Left hindlimb (tissue), 1 donor: ENCODE measurements at regions not wholly inside any gene's neighbourhood (a gene's known extent, or its start where the extent isn't known, plus 50 kb on each side); places are given as distances from the start of the nearest gene placed in this dataset.

Experiments used
- DNase-seq: peaks from one replicate; pipeline ENCODE4 v3.0.0-alpha.2; 2018

DNA sequence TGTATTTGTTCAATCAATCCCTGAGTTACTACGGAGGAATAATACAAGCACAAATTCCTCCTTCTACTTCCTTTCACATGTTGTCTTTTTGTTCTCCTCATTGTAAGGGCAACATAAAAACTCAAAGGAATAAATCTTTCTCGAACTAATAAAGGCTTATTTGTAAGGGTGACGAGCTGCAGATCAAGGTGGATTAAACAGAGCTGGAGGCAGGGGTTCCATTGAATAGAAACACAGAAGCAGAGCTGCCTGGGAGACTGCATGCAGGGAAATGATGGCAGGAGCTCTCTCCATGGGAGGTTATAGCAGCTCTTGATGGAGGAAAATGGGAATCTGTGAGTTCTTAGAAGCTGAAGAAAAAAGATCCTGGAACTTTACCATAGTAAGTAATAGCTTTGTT is 160.2 kb downstream of the CYYR1 start:
- no peak for DNase-seq

DNA sequence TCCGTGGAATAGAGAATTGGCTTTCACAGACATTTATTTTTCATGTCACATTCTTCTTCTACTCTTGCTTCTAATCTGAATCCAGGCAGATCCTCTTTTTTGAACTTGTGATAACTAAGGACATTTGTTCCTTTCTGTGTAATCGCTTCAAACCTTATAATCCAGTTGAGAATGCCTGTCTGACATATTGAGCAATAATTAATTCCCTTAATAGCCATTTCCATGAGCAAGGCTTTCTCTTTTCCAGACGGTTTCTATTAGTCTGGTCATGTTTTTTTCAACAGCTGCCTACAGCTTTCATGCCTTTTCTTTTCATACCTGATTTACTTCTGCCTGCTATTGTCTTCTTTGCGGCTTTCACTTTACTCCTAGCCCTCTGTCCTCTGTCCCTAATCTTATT is 163.4 kb downstream of the CYYR1 start:
- DNase-seq = no peak

DNA sequence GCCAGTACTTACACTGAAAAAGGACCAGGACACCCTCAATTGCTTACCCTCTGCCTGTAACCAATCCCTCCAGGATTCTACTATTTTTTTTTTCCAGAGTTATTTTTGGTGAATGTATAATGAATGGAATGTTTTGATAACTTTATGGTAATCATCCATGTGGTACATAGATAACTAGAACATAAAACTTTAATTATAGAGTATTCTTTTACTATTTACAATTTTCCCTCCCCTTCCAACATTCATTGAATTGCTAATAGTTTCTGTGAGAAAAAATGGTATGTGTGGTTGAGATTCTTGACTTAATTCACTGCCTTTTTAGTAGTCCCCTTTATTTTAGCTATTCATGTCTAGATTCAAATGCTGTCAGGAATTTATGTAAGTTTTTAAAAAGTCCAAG is 164.6 kb downstream of the CYYR1 start:
- no peak for DNase-seq

DNA sequence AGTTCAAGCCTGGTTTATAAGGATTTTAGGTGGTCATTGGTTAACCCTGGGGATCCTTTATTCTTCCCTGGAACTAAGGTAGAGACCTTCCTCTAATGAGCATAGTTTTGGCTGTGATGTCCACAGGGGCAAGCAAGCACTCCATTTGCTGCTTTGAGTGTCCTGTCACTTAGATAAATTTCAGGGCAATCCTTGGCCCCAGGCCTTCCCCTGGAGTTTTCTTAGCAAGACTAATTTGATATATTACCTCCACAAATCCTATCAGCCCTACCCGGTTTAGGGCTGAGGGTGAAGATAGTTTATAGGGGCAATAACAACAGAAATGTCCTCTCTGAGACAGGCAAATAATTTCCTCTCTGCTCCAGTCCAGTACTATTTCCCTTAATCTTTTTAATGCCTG is 166.6 kb downstream of the CYYR1 start:
- no peak for DNase-seq

DNA sequence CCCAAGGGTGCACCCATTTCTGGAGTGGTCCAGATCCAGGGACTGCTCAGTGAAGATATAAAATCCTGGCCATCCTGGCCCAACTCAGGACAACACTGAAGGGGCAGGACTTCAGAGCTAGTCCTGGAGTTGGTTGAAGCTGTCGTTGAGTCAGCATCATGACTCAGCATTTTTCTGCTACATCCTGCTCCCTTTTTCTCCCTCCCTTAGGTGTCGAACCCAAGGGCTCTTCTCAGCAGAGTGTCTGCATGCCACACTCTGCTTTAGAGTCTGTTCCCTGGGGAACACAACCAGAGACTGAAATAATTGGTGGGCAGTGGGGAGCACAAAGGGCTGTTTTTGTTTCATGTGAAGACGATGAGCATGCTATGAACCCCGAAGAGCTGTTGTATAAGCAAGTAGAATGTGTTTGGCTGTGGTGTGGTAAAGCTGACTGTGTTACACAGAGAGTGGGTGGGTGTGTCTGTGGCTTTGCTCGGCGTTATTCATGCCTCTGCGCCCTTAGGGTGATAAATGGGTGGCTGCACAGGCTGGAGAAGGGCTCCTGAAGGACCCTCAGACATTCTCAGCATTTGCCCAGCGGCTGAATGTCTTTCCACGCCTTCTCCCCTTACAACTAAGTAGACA is 167.2 kb downstream of the CYYR1 start:
- DNase-seq = no peak

DNA sequence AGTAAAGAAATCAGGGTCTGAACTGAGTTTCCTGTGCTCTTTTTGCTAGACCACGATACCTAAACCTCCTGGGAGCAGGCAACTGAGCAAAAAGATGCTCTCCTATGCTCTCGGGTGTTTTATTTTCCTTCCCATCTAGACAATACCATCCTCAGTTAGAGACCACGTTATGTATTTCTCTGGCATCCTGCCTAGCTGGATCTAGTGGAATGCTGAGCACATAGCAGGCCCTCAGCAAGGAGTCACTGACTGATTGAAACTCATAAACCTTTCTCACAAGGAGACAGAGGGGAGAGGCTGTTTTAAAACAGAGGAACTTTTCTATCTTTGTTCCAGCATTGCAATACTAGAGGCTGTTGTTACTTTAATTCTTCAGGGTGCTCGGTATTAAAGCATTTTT is 168.0 kb downstream of the CYYR1 start:
- no peak for DNase-seq

DNA sequence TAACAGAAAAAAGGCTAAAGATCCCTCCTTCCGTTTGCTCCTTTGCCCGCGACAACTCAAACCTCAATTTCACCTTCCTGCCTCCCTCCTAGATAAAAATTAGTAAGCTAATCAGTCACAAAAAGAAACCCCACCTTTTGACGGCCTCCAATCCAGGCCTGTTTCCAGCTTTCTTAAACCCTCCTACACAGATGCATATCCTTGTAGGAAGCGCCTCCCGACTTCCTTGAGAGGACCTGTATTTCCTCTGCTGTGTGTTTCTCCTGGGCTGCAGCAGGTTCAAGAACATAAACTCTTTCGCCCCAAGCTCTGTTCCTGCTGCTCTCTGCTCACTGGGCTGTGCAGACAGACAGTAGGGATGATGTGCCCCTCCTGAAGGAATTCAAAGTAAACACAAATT is 168.8 kb downstream of the CYYR1 start:
- DNase-seq = no peak

DNA sequence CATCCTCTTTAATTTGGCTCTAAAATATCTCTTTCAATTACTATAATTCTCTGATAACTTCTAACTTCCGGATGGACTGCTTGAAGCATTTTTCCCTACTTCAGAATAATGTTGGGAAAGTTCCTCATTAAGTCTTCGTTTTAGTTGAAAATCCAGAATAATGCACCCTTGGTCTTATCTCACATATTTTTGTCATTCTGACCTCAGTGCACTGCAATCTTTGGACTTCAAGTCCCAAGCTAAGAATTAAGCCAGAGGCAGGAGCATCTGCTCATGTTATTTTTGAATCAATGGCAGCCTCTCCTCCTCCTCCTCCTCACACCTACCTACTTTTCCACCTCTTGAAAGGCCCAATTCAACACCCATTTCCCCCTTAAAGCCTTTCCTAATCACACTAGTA is 169.8 kb downstream of the CYYR1 start:
- no peak for DNase-seq

DNA sequence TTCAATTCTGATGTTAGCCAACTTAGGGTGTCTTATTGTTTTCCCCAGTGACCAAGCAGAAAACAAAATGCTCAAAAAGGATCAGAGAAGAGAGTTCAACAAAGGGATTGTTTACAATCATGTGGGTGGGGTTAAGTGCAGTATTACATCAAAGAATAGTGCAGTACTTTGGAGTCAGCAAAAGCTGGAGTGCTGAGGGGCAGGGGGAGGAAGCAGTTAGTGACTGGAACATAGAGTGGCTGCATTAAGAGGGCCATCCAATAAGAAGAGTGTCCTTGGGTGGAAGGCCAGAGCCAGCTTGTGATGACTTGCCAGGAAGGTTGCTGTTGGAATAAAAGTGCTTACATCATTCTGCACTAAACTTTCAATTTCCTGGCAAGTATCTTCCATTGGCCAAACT is 175.5 kb downstream of the CYYR1 start:
- no peak for DNase-seq

DNA sequence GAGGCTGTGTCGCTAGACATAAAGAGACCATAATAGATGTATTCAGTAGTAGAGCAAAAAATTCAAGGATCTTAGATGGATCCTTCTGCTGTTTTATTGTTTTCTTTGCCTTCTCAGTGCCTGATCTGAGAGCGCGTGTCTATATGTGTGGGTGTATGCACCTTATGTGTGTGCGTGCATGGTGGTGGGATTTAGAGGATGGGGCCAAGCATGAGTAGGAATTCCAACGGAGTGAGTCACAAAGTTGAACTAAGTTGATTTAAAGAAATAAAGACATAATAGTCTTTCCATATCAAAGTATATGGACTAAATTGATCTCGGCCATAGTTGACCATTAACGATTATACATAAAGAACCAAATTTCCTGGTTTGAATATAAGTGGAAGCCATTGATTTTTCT is 178.7 kb downstream of the CYYR1 start:
- DNase-seq = no peak

DNA sequence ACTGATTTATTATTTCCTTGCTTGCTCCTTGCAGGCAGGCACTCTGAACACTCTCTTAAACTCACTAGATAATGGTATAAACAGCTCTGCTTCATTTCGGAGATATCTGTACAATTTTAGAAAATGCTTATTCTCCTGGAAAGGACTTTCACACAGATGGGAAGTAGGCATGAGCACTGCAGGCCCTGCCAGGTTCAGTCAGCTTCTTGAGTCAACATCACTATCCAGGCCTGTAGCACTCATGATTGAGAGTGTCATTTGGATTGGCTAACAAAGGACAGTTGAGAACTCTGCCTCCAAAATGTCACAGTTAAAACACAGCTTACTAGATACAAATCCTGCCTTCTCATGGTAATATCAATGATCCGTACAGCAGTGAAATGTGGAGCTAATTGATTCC is 181.9 kb downstream of the CYYR1 start:
- DNase-seq = no peak

DNA sequence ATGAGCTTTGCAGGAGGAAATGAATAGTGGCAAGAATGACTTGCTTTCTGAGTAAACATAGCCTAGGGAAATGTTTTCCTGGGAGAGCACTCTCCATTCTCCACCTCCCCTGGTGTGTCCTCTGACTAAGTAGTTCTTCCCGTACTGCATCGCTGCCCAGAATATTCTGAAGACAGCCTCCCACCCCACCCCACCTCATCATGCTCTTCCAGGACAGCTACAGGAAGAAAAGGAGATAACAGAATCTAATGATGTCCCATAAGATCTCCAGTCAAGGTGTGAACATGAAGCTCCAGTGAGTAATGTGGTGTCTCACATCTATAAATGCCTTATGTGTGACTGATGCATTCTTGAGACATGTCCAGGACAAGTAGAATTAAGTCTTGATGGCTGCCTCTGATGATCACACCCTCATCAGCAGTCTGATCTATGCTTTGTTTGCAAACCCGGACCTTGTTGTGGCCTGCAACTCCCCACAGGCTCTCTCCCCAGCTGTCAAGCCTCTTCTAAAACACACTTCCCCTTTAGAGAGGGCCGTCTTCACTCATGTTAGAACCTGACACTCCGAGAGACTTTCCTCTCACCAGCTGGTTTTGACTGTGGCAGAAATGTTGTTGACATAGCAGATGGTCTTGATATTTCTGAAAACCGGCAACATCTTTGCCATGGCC is 183.0 kb downstream of the CYYR1 start:
- no peak for DNase-seq

DNA sequence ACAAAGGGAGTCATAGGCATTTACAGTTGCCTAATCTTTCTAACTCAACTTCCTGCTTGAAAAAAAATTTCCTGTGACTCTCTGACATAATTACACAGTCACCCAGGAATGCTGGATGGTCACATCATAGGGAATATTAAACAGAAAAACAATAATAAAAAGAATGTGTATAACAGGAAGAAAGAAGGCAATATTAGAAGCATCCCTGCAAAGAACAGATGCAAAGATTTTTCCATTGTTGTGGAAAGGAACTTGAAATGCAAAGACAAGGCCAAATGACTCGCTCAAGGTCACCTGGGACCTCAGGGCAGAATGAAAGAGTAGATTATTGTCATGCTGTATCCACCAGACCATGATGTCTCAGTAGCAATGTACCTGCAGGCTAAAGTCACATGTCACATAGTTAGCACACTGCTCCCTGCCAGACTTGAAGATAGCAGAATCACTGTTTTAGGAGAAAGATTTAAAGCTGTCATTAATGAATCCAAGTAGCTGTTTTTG is 184.3 kb downstream of the CYYR1 start:
- DNase-seq = no peak

DNA sequence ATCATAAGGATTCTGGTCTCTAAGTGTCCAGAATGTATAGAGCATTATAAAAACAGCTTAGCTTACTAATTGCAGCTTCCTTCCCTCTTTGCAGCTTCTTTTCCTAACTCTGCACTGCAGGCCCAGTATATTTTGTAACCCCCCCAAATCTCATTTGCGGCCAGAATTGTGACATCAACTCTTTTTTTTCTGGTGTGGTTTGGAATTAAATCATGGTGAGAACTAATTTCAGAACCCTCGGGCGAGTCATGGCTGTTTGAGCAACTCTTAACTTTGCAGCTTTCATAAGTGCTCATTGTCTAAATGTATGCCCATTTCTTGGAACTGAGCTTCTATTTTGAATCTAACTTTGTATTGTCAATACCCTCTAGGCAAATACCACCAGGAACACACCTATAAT is 187.4 kb downstream of the CYYR1 start:
- no peak for DNase-seq

DNA sequence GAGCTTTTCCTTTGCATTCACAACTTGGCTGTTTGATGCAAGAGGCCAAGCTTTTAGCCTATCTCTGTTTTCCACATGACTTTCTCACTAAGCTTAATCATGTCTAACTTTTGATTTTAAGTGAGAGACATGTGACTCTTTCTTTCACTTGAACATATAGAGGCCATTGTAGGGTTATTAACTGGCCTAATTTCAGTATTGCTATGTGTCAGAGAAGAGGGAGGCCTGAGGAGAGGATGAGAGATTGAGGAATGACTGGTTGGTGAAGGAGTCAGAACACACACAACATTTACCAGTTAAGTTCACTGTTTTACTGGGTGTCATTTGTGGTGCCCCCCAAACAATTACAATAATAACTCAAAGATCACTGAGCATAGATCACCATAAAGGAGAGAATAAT is 193.5 kb downstream of the CYYR1 start:
- DNase-seq = no peak

DNA sequence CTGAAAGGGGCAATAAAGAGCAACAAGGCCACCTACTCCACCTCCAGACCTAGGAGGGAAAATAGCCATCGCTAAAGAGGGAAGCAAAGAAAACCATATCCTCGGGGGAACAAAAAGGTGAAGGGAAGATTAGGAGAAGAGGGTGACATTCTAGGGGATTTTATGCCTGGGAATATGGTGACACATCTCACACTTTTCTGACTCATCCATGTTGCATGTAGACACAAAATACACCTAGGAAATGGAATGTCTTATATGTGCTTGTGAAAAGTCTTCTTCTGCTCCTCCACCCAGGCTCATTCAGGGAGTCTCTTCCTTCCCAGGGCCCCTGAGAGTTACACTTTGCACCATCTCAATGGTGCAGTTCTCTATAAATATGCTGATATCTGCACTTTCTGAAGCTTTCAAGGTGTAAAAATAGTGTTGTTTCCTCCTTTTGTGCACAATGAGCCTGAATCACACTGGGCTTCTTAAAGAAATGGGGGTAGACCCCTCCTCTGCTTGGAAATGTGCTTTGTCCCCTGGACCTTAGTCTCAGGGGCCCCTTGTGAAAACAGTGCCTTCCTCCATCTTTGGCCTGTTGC is 195.9 kb downstream of the CYYR1 start:
- DNase-seq = no peak

DNA sequence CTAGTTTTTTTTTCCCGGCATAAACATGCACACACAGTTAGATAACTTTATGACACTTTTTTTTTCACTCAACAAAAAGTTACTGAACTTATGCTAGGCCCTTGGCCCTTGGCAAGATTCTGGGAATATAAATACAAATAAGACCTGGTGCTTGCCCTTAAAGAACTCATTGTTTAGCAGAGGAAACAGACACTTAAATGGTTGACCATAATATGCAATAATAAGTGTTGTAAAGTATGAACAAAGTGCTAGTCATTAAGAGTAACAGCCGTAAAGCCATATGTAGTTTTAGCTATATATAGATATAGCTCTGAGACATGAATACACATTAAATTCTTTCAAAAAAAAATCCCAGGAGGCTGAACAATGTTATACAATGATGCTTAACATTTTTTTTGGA is 198.3 kb downstream of the CYYR1 start:
- no peak for DNase-seq

DNA sequence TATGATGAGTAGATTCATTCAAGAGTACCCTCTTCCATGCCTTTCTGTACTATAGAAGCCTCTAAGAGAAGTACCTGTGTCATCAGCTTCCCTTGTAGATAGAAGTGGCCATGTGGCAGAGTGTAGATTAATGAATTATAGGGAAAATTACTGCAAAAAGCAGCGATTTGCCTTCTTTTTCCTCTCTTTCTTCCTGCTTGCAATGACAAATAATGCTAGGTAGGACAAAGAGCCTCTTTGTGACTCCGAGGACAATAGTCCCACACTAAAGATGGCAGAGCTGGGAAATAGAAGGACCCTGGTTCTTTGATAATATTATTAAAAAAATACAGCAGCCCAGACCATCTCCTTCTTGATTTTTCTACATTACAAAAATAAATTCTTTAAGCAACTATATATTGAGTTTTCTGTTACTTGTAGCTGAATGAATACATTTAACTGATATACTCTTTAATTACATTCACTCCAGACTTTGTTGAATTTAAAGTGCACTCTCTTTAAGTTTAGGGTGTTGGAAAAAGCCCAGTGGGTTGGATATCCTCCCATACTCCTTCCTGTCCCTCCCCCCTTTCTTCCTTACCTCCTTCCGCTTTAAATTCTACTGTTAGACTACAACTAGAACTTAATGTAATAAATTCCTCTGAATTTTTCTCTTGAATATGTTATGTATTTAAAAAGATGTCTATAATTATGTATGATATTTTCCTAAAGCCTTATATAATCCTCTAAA is 198.2 kb upstream of the APP start:
- no peak for DNase-seq

DNA sequence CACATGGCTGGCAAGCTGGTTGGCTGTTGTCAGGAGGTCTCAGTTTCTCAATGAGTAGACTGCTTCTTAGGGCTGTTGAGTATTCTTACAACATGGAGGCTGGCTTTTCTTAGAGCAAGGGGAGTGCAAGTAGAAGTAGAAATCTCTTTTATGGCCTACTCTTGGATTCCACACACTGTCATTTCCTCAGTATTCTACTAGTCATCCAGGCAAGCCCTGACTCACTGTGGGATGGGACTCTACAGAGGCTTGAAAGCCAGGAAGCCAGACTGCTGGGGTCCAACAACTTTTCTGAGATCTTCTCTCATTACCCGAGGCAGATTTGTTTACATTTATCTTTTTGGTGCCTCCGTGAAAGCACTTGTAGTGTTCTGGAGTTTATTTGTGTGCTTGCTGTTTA is 196.2 kb upstream of the APP start:
- no peak for DNase-seq

DNA sequence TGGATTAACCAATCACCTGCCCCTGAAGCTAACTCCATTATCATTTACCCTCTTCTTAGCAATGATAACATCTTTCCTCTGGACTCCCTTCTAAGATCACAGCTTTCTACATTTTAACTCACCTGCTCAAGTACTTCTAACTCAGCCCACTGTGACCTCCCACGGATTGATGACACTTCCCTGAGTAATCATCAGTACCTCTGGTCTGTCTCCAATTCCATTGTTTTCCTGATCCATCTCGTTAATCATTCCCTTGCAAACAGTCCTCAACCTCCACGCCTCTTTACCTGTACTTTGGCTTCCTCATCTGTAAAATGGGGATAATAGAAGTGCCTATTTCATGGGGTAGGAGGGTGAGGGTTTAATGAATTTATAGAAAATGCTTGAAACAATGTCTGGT is 195.3 kb upstream of the APP start:
- no peak for DNase-seq

DNA sequence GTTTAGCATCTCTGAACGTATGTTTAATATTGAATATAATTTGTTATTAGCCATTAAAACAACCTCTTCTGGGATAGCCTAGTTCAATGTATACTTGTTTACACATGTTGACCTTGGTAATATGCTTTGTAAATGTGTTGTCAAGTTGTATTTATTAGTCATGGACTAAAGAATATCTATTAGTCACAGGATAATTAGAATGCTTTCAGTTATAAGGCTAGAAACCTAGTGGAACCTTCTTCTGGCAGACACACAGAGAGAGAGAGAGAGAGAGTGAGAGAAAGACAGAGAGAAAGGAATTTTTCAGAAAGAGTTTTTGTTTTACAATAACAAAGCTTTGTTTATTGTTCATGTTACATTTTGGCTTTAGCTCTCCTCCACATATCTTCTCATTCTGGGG is 181.1 kb upstream of the APP start:
- DNase-seq = no peak

DNA sequence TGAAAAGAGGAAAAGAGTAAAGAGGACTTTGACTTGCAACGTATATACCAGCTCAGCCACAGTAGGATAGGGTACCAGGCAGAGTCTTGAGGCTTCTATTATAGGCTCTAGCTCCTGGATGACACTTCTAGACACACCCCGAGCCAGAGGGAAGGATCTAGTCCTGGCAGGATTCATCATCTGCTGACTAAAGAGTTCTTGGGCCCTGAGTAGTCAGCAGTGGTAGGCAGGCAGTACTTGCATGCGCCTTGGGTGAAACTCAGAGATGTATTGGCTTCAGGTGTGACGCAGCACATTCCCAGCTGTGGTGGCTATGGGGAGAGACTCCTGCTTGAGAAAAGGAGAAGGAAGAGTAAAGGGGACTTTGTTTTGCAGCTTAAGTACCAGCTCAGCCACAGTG is 162.3 kb upstream of the APP start:
- DNase-seq = no peak

DNA sequence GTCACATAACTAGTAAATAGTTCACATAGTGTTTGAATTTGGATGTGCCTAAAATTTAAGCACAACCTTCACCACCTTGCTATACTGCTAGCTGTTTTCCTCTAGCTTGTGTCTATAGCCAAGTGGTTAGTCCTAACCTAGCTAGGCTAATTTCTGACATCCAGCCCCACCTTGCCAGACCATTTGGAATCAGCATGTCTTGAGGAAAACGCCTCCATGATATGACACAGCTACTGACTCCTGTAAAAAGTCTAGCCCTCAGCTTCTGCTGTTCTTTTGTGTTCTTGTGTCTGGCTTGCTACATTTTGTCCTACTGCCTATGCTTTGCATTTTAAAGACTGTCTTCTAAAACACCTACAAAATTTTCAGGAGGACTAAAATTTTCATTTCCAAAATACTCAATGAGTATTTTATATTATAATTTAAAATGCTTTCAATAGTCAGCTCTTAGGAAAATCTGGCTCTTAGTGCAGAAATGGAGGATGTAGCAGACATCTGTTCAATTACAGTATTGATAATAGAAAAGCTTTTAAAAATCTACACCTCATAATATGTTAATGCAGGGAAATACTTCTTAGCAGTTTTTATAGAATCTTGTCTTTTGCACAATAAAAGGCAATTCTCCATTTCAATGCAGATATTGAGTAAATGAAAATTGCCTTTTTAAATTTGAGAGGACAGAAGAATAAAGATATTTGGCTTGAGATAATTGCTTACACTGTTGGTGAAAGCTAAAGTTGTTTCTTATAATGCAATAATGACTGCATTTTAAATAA is 160.8 kb upstream of the APP start:
- no peak for DNase-seq
